ENCODE measurements at regions not wholly inside any gene's neighbourhood (a gene's known extent, or its start where the extent isn't known, plus 50 kb on each side); places are given as distances from the start of the nearest gene placed in this dataset.

- H3K27me3 ChIP-seq (ENCODE audit: insufficient read depth, low read length): no peaks in the 10 kb centered on the region
- WGBS: 95% methylated on average over 2 of the region's 2 CpGs
- no peaks in the 10 kb centered on the region for H3K4me1 ChIP-seq (ENCODE audit: insufficient read depth, low read length)
- H3K27ac ChIP-seq (ENCODE audit: low read depth, low read length): no peak overlapping the region
- H3K9me3 ChIP-seq (ENCODE audit: insufficient read depth, low read depth, low read length): no peaks in the 10 kb centered on the region
- H3K9ac ChIP-seq (ENCODE audit: low read depth, low read length): no peak overlapping the region
- H3K36me3 ChIP-seq (ENCODE audit: insufficient read depth, low read length): no peaks in the 10 kb centered on the region
- no peak overlapping the region for H3K4me3 ChIP-seq (ENCODE audit: low read length)
Observed at GRCh38 chr13:50577806-50578205, 265.7 kb downstream of the DLEU7 start.

DNA sequence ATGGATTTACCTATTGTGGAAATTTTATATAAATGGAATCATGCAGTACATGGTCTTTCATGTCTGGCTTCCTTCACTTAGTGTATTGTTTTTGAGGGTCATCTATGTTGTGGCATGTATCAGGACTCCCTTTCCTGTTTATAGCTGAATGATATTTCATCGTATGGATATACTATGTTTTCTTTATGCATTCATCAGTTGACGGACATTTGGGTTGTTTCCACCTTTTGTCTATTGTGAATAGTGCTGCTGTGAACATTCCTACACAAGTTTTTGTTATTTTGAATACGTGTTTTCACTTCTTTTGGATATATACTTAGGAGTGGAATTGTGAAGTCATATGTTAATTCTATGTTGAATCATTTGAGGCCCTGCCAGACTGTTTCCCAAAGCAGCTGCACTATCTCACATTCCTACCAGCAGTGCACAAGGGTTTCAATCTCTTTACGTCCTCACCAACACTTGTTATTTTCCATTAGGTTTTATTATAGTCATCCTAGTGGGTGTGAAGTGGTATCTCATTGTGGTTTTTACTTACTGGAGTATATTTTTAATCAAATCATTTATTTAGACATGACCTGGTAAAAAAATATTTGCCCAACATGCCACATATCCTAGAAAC is 262.7 kb downstream of the DLEU7 start:
- H3K27me3 ChIP-seq (ENCODE audit: insufficient read depth, low read length): no peaks in the 10 kb centered on the region
- H3K36me3 ChIP-seq (ENCODE audit: insufficient read depth, low read length): no peaks in the 10 kb centered on the region
- no peak overlapping the region for H3K9ac ChIP-seq (ENCODE audit: low read depth, low read length)
- H3K4me3 ChIP-seq (ENCODE audit: low read length): no peak overlapping the region
- H3K27ac ChIP-seq (ENCODE audit: low read depth, low read length): no peak overlapping the region
- WGBS: 97% methylated on average over 3 of the region's 4 CpGs
- peaks cover 11% of the 10 kb centered on the region; the same call in 1 of the 2 replicates for H3K4me1 ChIP-seq (ENCODE audit: insufficient read depth, low read length)
- no peaks in the 10 kb centered on the region for H3K9me3 ChIP-seq (ENCODE audit: insufficient read depth, low read depth, low read length)

- no peaks in the 10 kb centered on the region for H3K27me3 ChIP-seq (ENCODE audit: insufficient read depth, low read length)
- WGBS: 96% methylated on average over 1 of the region's 1 CpG
- no peak overlapping the region for H3K4me3 ChIP-seq (ENCODE audit: low read length)
- no peaks in the 10 kb centered on the region for H3K9me3 ChIP-seq (ENCODE audit: insufficient read depth, low read depth, low read length)
- H3K9ac ChIP-seq (ENCODE audit: low read depth, low read length): no peak overlapping the region
- no peak overlapping the region for H3K27ac ChIP-seq (ENCODE audit: low read depth, low read length)
- H3K4me1 ChIP-seq (ENCODE audit: insufficient read depth, low read length): peaks cover 11% of the 10 kb centered on the region; the same call in 1 of the 2 replicates
- H3K36me3 ChIP-seq (ENCODE audit: insufficient read depth, low read length): no peaks in the 10 kb centered on the region
Observed at GRCh38 chr13:50581586-50582196, 261.8 kb downstream of the DLEU7 start.

GRCh38 chr13:50584856-50585580 is 258.5 kb downstream of the DLEU7 start:
- Histone ChIP-seq H3K9me3 (ENCODE audit: insufficient read depth, low read depth, low read length) (no peaks in the 10 kb centered on the region), H3K36me3 (ENCODE audit: insufficient read depth, low read length) (no peaks in the 10 kb centered on the region), H3K9ac (ENCODE audit: low read depth, low read length) (no peak overlapping the region), H3K4me1 (ENCODE audit: insufficient read depth, low read length) (peaks cover 11% of the 10 kb centered on the region; the same call in 1 of the 2 replicates), H3K27ac (ENCODE audit: low read depth, low read length) (no peak overlapping the region), H3K4me3 (ENCODE audit: low read length) (no peak overlapping the region), H3K27me3 (ENCODE audit: insufficient read depth, low read length) (no peaks in the 10 kb centered on the region)
- 85% methylated on average over 10 of the region's 10 CpGs for WGBS

DNA sequence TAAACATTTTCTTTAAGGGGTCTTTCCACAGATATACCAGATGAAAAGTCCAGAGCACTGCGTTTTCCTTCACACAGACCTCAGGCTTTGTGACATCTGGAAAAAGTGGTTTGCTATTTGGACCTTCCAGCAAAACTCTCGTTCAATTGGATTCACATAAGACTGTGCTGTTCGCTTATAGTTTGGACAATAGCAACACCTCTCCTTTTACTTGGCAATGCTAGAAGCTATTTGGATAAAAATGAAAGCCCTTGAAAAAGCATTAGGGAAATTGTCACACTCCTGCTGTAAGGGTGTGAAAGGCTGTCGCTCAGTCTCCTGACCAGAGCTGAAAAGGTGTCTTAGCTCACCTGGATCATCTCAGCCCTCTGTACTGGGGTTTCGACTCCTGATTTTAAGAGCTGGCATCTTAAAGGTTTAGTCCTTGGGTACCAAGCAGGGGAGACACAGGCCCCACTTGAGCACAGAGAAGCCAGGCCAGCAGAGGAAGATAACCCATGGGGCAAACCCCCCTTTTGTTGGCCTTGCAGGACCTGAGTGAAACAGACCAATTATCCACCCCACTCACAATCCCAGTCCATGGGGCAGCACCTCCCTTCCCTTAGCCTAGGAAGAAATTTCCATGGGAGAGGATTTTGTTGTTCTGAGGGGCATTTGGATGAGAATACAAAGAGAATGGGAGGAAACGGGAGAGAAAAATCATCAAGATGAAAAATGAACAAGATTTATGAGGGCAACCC is 257.6 kb downstream of the DLEU7 start:
- Histone ChIP-seq H3K9me3 (ENCODE audit: insufficient read depth, low read depth, low read length) (no peaks in the 10 kb centered on the region), H3K27me3 (ENCODE audit: insufficient read depth, low read length) (no peaks in the 10 kb centered on the region), H3K27ac (ENCODE audit: low read depth, low read length) (no peak overlapping the region), H3K36me3 (ENCODE audit: insufficient read depth, low read length) (no peaks in the 10 kb centered on the region), H3K9ac (ENCODE audit: low read depth, low read length) (no peak overlapping the region), H3K4me1 (ENCODE audit: insufficient read depth, low read length) (peaks cover 11% of the 10 kb centered on the region; the same call in 1 of the 2 replicates), H3K4me3 (ENCODE audit: low read length) (no peak overlapping the region)
- WGBS: 76% methylated on average over 6 of the region's 6 CpGs

- Histone ChIP-seq H3K4me3 (ENCODE audit: low read length) (no peak overlapping the region), H3K27me3 (ENCODE audit: insufficient read depth, low read length) (no peaks in the 10 kb centered on the region), H3K9me3 (ENCODE audit: insufficient read depth, low read depth, low read length) (no peaks in the 10 kb centered on the region), H3K4me1 (ENCODE audit: insufficient read depth, low read length) (peaks cover 11% of the 10 kb centered on the region; the same call in 1 of the 2 replicates), H3K27ac (ENCODE audit: low read depth, low read length) (no peak overlapping the region), H3K9ac (ENCODE audit: low read depth, low read length) (no peak overlapping the region), H3K36me3 (ENCODE audit: insufficient read depth, low read length) (no peaks in the 10 kb centered on the region)
- WGBS: 79% methylated on average over 8 of the region's 8 CpGs
Observed at GRCh38 chr13:50586414-50587083, 256.9 kb downstream of the DLEU7 start.

- 77% methylated on average over 4 of the region's 4 CpGs for WGBS
- Histone ChIP-seq H3K27me3 (ENCODE audit: insufficient read depth, low read length) (no peaks in the 10 kb centered on the region), H3K36me3 (ENCODE audit: insufficient read depth, low read length) (no peaks in the 10 kb centered on the region), H3K4me1 (ENCODE audit: insufficient read depth, low read length) (peaks cover 11% of the 10 kb centered on the region; the same call in 1 of the 2 replicates), H3K9me3 (ENCODE audit: insufficient read depth, low read depth, low read length) (no peaks in the 10 kb centered on the region), H3K27ac (ENCODE audit: low read depth, low read length) (no peak overlapping the region), H3K4me3 (ENCODE audit: low read length) (no peak overlapping the region), H3K9ac (ENCODE audit: low read depth, low read length) (no peak overlapping the region)
Observed at GRCh38 chr13:50587115-50587514, 256.4 kb downstream of the DLEU7 start.

DNA sequence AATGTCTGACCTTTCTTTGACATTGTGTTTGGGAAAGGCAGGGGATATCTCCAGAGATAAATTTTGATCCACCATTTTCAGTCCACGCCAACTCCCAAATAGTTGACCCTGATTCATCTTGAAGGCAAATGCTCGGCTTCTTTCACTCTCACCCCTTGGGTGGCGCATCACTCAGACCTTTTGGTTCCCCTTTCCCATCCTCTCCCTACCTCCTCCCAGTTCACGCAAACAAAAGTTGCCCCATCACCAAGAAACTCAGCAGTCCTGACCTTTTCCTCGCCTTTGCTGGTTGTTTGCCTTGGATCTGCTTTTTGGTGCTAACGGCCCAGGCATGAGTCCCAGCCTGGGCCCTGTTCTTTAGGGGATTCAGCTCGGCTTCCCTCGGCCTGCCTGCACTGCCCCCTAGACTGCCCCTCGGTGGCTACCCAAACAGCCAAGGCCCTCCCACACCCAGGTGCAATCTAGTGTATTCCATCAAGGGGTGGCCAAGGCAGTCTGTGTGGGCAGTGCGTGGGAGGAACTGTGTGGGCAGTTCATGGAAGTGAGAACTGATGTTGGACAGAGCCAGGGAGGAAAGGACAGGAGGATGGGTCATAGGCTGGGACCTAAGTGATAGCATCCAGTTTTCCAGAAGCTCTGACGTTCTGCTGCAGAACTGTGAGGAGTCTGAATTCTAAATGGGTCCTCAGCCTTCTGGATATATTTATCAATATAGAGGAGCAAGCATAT is 255.7 kb downstream of the DLEU7 start:
- no peak overlapping the region for H3K27ac ChIP-seq (ENCODE audit: low read depth, low read length)
- no peaks in the 10 kb centered on the region for H3K36me3 ChIP-seq (ENCODE audit: insufficient read depth, low read length)
- H3K9me3 ChIP-seq (ENCODE audit: insufficient read depth, low read depth, low read length): no peaks in the 10 kb centered on the region
- H3K9ac ChIP-seq (ENCODE audit: low read depth, low read length): no peak overlapping the region
- H3K27me3 ChIP-seq (ENCODE audit: insufficient read depth, low read length): no peaks in the 10 kb centered on the region
- no peak overlapping the region for H3K4me3 ChIP-seq (ENCODE audit: low read length)
- 87% methylated on average over 11 of the region's 11 CpGs for WGBS
- peaks cover 11% of the 10 kb centered on the region; the same call in 1 of the 2 replicates for H3K4me1 ChIP-seq (ENCODE audit: insufficient read depth, low read length)

DNA sequence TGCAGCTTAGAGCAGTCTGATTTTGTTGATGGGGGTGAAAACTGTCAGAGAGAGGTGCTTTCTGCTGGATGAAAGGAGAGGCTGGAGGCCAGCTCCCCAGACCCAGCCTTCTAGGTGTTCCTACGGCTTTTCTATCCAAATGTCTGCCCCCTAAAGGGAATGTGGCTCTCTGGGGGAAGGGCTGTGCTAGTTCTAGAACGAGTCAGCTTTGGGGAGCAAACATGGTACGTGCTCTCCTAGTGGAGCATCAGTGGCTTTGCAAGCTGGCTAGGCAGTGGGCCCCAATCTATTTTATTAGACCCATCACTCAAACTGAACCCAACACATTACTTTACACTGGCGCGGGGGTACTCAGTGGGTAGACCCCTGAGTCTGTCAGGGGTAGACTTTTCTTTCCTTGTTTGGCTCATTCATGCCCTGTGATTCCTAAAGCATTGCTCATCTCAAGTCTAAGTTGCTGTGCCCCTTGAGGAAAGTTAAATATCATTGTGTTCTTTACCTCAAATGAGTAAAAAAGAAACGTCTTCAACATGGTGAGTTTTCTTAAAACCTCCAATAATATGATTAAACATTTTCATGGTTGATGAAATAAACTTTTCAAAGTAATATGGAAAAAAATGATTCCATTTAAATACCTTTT is 254.9 kb downstream of the DLEU7 start:
- H3K9me3 ChIP-seq (ENCODE audit: insufficient read depth, low read depth, low read length): no peaks in the 10 kb centered on the region
- H3K27me3 ChIP-seq (ENCODE audit: insufficient read depth, low read length): no peaks in the 10 kb centered on the region
- H3K9ac ChIP-seq (ENCODE audit: low read depth, low read length): no peak overlapping the region
- 81% methylated on average over 5 of the region's 6 CpGs for whole genome bisulfite sequencing
- H3K27ac ChIP-seq (ENCODE audit: low read depth, low read length): no peak overlapping the region
- H3K4me3 ChIP-seq (ENCODE audit: low read length): no peak overlapping the region
- H3K36me3 ChIP-seq (ENCODE audit: insufficient read depth, low read length): no peaks in the 10 kb centered on the region
- peaks cover 11% of the 10 kb centered on the region; the same call in 1 of the 2 replicates for H3K4me1 ChIP-seq (ENCODE audit: insufficient read depth, low read length)

DNA sequence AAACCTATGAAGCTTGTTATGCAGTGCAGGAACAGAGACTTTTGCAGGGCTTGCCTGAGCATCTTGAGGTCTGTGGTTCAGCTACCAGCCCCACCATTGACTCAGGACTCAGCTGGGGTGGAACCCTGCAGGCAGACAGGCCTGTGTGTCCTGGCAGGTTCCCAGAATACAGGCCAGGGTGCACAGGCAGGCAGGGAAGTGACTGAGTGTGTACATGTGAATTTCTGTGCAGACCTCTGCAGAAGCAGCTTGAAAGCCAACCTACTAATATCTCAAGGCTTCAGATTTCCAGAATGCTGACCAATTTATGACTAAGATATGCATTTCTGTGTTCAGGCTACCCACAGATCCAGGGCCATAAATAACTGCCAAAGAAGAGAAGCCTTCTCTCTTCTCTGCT is 254.4 kb downstream of the DLEU7 start:
- H3K9ac ChIP-seq (ENCODE audit: low read depth, low read length): no peak overlapping the region
- H3K9me3 ChIP-seq (ENCODE audit: insufficient read depth, low read depth, low read length): no peaks in the 10 kb centered on the region
- no peaks in the 10 kb centered on the region for H3K36me3 ChIP-seq (ENCODE audit: insufficient read depth, low read length)
- H3K4me1 ChIP-seq (ENCODE audit: insufficient read depth, low read length): peaks cover 14% of the 10 kb centered on the region
- H3K27ac ChIP-seq (ENCODE audit: low read depth, low read length): no peak overlapping the region
- H3K27me3 ChIP-seq (ENCODE audit: insufficient read depth, low read length): no peaks in the 10 kb centered on the region
- H3K4me3 ChIP-seq (ENCODE audit: low read length): no peak overlapping the region
